Smooth muscle cell (in vitro differentiated cells): ENCODE measurements at regions not wholly inside any gene's neighbourhood (a gene's known extent, or its start where the extent isn't known, plus 50 kb on each side); places are given as distances from the start of the nearest gene placed in this dataset.

Experiments
- DNase-seq: peaks from one replicate; lab custom pipeline; 2025; ENCODE audit not compliant: unreplicated experiment; lab: John Stamatoyannopoulos, UW
- H2AFZ ChIP-seq: fragments of 200-600 bp; sonication (generic); 2 replicates; pipeline ENCODE4 v1.6.0; 2016; ENCODE audit warnings: antibody characterized with exemption, low read depth, mild to moderate bottlenecking
- H3F3A ChIP-seq: fragments of 200-600 bp; sonication (generic); 2 replicates; pipeline ENCODE4 v1.6.0; 2017; ENCODE audit warnings: antibody characterized with exemption, low read depth
- H3K27ac ChIP-seq: fragments of 200-600 bp; sonication (generic); 2 replicates; pipeline ENCODE4 v1.5.1; 2016; ENCODE audit warnings: low read depth, mild to moderate bottlenecking
- H3K27me3 ChIP-seq: fragments of 200-600 bp; sonication (generic); 2 replicates; pipeline ENCODE4 v1.6.1; 2016; ENCODE audit warnings: low read depth, mild to moderate bottlenecking
- H3K36me3 ChIP-seq: fragments of 200-600 bp; sonication (generic); 2 replicates; pipeline ENCODE4 v1.5.1; 2016; ENCODE audit warnings: low read depth
- H3K4me1 ChIP-seq: fragments of 200-600 bp; sonication (generic); 2 replicates; pipeline ENCODE4 v1.5.1; 2016; ENCODE audit warnings: low read depth
- H3K4me2 ChIP-seq: fragments of 200-600 bp; sonication (generic); 2 replicates; pipeline ENCODE4 v1.6.0; 2016; ENCODE audit warnings: mild to moderate bottlenecking
- H3K4me3 ChIP-seq: fragments of 200-600 bp; sonication (generic); 2 replicates; pipeline ENCODE4 v1.5.1; 2016; ENCODE audit warnings: mild to moderate bottlenecking
- H3K79me2 ChIP-seq: fragments of 200-600 bp; sonication (generic); 2 replicates; pipeline ENCODE4 v1.6.0; 2016; ENCODE audit warnings: low read depth, mild to moderate bottlenecking
- H3K9ac ChIP-seq: fragments of 200-600 bp; sonication (generic); 2 replicates; pipeline ENCODE4 v1.6.0; 2016; ENCODE audit warnings: low read depth
- H3K9me3 ChIP-seq: fragments of 200-600 bp; sonication (generic); replicated peaks from 2 replicates; pipeline ENCODE4 v1.5.1; 2016; ENCODE audit warnings: low read depth
- H4K20me1 ChIP-seq: fragments of 200-600 bp; sonication (generic); 2 replicates; pipeline ENCODE4 v1.6.0; 2016; ENCODE audit warnings: low read depth
- WGBS: methylation state at CpG from one replicate; pipeline ENCODE4 v1.1.7; 2016; ENCODE audit warnings: low lambda C conversion rate; 5-methylcytosine and 5-hydroxymethylcytosine counted together
- TF ChIP-seq, protein P1 (sequence below): fragments of 200-600 bp; sonication (generic); IDR thresholded peaks from 2 replicates; pipeline ENCODE4 v1.5.1; 2017; ENCODE audit warnings: borderline replicate concordance, mild to moderate bottlenecking, antibody characterized with exemption; ENCODE audit not compliant: insufficient read depth, poor library complexity, severe bottlenecking

GRCh38 chr20:51318058-51318949, 224.2 kb downstream of the NFATC2 start:
- Histone ChIP-seq H3K9me3 (no peaks in the 10 kb centered on the region), H4K20me1 (no peaks in the 10 kb centered on the region), H3K9ac (no peak overlapping the region), H3K4me1 (no peaks in the 10 kb centered on the region), H3K36me3 (no peaks in the 10 kb centered on the region), H3K79me2 (no peaks in the 10 kb centered on the region), H3K27me3 (no peaks in the 10 kb centered on the region), H3K27ac (no peak overlapping the region), H2AFZ (no peak overlapping the region), H3F3A (peaks cover 2% of the 10 kb centered on the region), H3K4me3 (no peak overlapping the region), H3K4me2 (no peak overlapping the region)
- WGBS: 61% methylated on average over 27 of the region's 27 CpGs
- DNase-seq: no peak
- TF ChIP-seq, protein P1, sequence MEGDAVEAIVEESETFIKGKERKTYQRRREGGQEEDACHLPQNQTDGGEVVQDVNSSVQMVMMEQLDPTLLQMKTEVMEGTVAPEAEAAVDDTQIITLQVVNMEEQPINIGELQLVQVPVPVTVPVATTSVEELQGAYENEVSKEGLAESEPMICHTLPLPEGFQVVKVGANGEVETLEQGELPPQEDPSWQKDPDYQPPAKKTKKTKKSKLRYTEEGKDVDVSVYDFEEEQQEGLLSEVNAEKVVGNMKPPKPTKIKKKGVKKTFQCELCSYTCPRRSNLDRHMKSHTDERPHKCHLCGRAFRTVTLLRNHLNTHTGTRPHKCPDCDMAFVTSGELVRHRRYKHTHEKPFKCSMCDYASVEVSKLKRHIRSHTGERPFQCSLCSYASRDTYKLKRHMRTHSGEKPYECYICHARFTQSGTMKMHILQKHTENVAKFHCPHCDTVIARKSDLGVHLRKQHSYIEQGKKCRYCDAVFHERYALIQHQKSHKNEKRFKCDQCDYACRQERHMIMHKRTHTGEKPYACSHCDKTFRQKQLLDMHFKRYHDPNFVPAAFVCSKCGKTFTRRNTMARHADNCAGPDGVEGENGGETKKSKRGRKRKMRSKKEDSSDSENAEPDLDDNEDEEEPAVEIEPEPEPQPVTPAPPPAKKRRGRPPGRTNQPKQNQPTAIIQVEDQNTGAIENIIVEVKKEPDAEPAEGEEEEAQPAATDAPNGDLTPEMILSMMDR: peak; percentile 60

DNA sequence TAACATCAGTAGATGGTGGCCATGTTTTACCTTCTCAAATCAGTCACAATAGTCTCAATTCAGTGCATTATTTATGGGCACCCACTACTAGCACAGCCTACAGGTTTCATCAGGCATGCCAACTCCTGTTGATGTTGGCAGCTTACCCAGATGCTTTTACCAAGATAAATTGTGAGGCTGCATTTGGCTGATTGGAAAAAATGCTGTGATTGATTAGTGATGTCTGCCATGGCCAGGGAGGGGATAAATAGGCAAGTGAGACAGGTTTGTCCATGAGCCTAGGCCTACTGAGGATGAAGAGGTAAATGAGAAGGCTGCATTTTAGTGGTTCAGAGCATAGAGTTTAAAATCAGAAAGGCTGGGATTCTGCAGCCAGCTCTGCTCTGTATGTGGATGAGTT, 227.1 kb downstream of the NFATC2 start:
- no peak overlapping the region for H3K9ac ChIP-seq
- H3K4me3 ChIP-seq: no peak overlapping the region
- H3K79me2 ChIP-seq: no peaks in the 10 kb centered on the region
- no peaks in the 10 kb centered on the region for H4K20me1 ChIP-seq
- TF ChIP-seq, protein P1: no peak
- H3K4me2 ChIP-seq: no peak overlapping the region
- no peaks in the 10 kb centered on the region for H3K9me3 ChIP-seq
- no peak overlapping the region for H2AFZ ChIP-seq
- H3K4me1 ChIP-seq: peaks cover 9% of the 10 kb centered on the region
- H3F3A ChIP-seq: peaks cover 11% of the 10 kb centered on the region
- no peak overlapping the region for H3K27ac ChIP-seq
- no peaks in the 10 kb centered on the region for H3K36me3 ChIP-seq
- H3K27me3 ChIP-seq: no peaks in the 10 kb centered on the region
- DNase-seq: no peak

DNA sequence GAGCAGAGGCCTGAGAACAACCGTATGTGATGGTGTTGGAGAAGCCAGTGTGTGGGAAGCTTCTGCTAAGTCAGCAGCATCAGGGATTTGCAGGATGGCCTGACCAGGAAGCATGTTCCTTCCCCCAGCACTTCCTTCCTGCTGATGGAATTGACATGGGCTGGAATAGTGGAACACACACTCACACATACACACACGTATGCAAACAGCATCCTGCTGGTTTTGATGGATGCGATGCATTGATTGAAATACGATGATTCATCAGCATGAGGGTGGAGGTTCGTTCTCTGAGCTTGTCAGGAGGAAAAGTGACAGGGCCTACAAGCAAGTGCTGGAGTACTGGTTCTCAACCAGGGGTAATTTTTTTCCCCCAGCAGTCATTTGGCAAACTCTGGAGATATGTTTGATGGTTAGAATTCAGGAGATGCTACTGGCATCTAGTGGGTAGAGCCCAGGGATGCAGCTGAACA, 229.1 kb downstream of the NFATC2 start:
- Histone ChIP-seq H3F3A (peaks cover 11% of the 10 kb centered on the region), H3K27ac (no peak overlapping the region), H3K4me2 (no peak overlapping the region), H2AFZ (no peak overlapping the region), H3K79me2 (no peaks in the 10 kb centered on the region), H3K4me3 (no peak overlapping the region), H3K36me3 (no peaks in the 10 kb centered on the region), H3K27me3 (no peaks in the 10 kb centered on the region), H3K9ac (no peak overlapping the region), H4K20me1 (no peaks in the 10 kb centered on the region), H3K4me1 (peaks cover 13% of the 10 kb centered on the region), H3K9me3 (no peaks in the 10 kb centered on the region)
- WGBS: 59% methylated on average over 5 of the region's 5 CpGs
- no peak for DNase-seq
- TF ChIP-seq, protein P1: no peak

DNA sequence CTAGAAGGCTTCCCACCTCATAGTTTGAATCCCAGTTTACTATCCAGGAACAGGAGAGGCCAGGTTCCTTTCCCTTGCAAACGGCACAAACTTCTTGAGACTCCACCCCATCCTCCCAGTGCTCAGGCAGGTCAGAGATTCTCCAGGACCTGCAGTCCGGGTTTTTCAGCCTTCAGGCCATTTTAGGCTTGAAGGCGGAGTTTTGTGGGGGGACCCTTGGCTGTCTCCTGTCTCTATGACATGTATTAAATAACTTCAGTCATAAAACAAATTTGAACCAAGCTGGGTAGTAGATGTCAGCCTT, 230.1 kb downstream of the NFATC2 start:
- Histone ChIP-seq H3K27me3 (no peaks in the 10 kb centered on the region), H3F3A (peaks cover 11% of the 10 kb centered on the region), H2AFZ (peak overlapping the region; percentile 64), H3K4me2 (peak overlapping the region; percentile 73), H3K9ac (no peak overlapping the region), H3K4me3 (no peak overlapping the region), H3K79me2 (no peaks in the 10 kb centered on the region), H3K9me3 (no peaks in the 10 kb centered on the region), H3K4me1 (peaks cover 14% of the 10 kb centered on the region), H3K36me3 (no peaks in the 10 kb centered on the region), H3K27ac (peak overlapping the region; percentile 67), H4K20me1 (no peaks in the 10 kb centered on the region)
- no peak for DNase-seq
- 39% methylated on average over 3 of the region's 3 CpGs for WGBS
- TF ChIP-seq, protein P1: no peak
